HEK293T (cell line): ENCODE measurements at regions not wholly inside any gene's neighbourhood (a gene's known extent, or its start where the extent isn't known, plus 50 kb on each side); places are given as distances from the start of the nearest gene placed in this dataset.

Experiments
- ARNT ChIP-seq: fragments of 450-650 bp; IDR thresholded peaks from 2 replicates; pipeline ENCODE4 v1.6.1; 2017; ENCODE audit warnings: mild to moderate bottlenecking
- BHLHE40 ChIP-seq: fragments of 450-650 bp; IDR thresholded peaks from 2 replicates; pipeline ENCODE4 v1.6.1; 2016; ENCODE audit warnings: mild to moderate bottlenecking, moderate library complexity, borderline replicate concordance
- ELF4 ChIP-seq: fragments of 450-650 bp; IDR thresholded peaks from 2 replicates; pipeline ENCODE4 v1.6.1; 2017; ENCODE audit warnings: antibody characterized with exemption
- FOXA1 ChIP-seq: fragments of 450-650 bp; IDR thresholded peaks from 2 replicates; pipeline ENCODE4 v1.6.1; 2016; ENCODE audit warnings: mild to moderate bottlenecking
- FOXM1 ChIP-seq: fragments of 450-650 bp; IDR thresholded peaks from 2 replicates; pipeline ENCODE4 v1.6.1; 2017; ENCODE audit warnings: mild to moderate bottlenecking, borderline replicate concordance
- HDGF ChIP-seq: fragments of 450-650 bp; IDR thresholded peaks from 2 replicates; pipeline ENCODE4 v1.6.1; 2017; ENCODE audit warnings: antibody characterized with exemption, borderline replicate concordance
- L3MBTL2 ChIP-seq: fragments of 450-650 bp; conservative IDR thresholded peaks from 2 replicates; pipeline ENCODE4 v1.6.1; 2016; ENCODE audit warnings: mild to moderate bottlenecking
- LEF1 ChIP-seq: fragments of 450-650 bp; IDR thresholded peaks from 2 replicates; pipeline ENCODE4 v1.6.1; 2017; ENCODE audit warnings: mild to moderate bottlenecking, borderline replicate concordance
- PKNOX1 ChIP-seq: fragments of 450-650 bp; IDR thresholded peaks from 2 replicates; pipeline ENCODE4 v1.6.1; 2016
- SP1 ChIP-seq: fragments of 450-650 bp; IDR thresholded peaks from 2 replicates; pipeline ENCODE4 v1.6.1; 2017
- SUZ12 ChIP-seq: fragments of 450-650 bp; IDR thresholded peaks from 2 replicates; pipeline ENCODE4 v1.6.1; 2016; ENCODE audit warnings: mild to moderate bottlenecking
- TARDBP ChIP-seq: fragments of 450-650 bp; IDR thresholded peaks from 2 replicates; pipeline ENCODE4 v1.6.1; 2016
- ZNF384 ChIP-seq: fragments of 450-650 bp; IDR thresholded peaks from 2 replicates; pipeline ENCODE4 v1.6.1; 2016

GRCh38 chr2:15889442-15890123 is 50.8 kb upstream of the MYCN start:
- TF ChIP-seq HDGF (no peak), SP1 (no peak), FOXA1 (no peak), BHLHE40 (no peak), FOXM1 (no peak), PKNOX1 (no peak), SUZ12 (no peak), TARDBP (no peak), ELF4 (no peak), ZNF384 (no peak), LEF1 (no peak), L3MBTL2 (no peak), ARNT (no peak)
